KG1 (cell line): ENCODE measurements at regions not wholly inside any gene's neighbourhood (a gene's known extent, or its start where the extent isn't known, plus 50 kb on each side); places are given as distances from the start of the nearest gene placed in this dataset.

Experiments used
- DNase-seq: peaks from one replicate; lab custom pipeline; 2025; lab: John Stamatoyannopoulos, UW

DNA sequence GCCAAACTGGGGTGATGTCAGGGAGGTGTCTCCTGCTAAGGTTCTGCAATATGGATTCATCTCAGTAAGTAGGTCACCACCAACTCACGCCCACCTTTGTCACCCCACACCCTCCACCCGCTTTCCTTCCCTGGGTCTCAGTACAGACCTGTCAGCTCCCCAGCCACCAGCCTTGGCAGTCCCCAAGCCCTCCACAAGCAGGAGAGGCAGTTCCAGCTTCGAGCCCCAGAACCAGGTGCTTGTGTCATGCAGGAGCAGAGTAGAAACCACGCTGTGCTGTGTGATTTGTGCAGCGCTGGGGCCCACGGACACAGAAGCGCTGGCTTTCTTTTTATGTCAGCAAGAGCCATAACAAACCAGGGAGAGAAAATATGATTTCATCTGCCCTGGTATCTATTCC, 89.0 kb upstream of the CDH4 start:
- no peak for DNase-seq

DNA sequence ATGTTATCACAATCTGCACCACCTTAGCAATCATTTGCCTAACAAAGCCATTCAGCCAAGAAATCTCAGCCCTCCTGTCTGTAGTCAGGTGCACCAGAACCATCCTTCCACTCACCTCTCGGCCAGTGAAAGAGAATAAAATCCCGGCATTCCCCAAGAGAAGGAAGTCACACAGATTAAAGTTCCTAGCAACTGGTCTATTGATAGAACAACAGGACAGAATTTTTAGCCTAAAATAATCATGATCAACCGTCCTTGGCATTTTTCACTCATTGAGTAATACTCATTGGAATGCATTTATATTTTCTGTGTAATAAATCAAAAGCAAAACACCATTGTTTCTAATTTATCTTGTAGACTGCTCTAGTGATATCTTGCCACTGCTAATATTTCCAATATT, 85.7 kb upstream of the CDH4 start:
- no peak for DNase-seq

DNA sequence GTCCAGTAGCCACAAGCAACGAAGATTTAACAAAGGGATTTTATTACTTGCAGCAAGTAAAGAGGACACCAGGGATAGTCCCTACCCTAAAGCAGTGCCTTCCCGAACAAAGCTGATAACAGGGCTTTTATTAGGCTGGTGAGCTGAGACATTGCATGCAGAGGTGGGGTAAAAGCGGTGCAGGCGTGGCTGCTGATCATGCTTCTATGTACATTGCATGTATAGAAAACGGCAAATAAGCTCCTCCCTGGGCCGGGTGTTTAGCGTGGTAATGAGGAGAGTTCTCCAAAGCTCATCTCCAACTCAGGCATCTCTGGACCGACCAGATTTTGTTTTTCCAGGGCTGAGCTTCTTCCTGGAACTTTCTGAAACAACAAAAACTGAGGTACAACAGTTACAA, 83.5 kb upstream of the CDH4 start:
- no peak for DNase-seq

DNA sequence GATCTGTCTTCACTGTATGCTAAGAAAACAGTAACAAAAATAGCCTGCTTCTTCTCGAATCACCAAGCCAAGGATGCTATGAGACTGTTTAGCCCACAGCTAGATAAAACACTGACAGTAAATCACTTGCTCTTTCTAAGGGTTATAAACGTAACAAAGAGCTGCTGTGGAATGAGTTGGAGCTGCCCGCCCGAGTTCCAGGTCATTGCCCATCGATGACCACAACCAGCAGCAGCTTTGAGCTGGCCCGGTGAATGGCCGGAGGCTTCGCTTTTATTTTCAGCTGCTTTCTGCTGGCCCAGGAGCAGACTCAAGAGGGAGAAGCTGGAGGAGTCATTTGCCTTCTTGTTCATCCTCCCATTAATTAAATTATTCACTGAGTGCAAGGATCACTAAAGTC, 82.2 kb upstream of the CDH4 start:
- DNase-seq: no peak

DNA sequence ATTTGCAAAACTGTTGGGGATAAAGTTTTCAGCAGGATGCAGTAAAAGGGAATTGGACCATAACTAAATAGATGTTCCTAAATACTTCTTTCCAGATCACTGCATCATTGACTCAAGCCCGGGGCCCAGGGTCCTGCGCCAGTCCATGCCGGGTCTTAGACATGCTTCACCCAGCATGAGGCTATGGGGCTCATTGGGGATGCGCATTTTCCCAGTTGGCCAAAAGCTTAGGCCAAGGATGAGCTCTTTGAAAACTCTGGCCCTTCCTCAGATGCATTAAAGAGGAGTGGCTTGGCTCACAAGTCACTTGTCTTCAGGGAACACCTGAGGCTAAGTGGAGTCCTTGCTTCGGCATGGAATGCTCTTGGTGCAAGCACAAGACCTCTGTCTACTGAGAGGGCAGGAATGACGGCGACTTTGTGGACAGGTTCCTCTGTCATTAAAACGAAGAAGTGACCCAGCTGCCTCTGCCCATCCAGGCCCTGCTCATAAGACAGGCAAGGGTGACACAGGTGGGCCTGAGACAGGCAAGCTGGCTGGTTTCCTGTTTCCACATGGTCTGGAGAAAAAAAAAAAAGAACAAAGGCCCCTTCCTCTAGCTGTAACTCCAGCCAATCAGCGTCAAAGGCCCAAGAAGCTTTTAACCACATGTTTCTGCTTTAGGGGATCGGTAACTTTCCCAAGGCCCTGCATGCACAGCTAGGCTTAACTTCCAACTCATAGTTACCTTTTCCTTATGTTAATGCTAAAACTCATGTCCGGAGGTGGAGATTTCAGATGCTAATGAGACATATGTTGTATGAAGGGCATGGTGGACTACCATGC, 81.4 kb upstream of the CDH4 start:
- DNase-seq: no peak

DNA sequence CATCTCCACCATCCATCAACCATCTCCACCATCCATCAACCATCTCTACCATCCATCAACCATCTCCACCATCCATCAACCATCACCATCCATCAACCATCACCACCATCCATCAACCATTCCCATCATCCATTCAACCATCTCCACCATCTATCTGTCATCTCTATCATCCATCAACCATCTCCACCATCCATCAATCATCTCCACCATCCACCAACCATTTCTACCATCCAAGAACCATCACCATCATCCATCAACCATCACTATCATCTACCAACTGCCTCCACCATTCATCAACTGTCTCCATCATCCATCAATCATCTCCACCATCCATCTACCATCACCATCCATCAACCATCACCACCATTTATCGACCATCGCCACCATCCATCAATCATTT, 78.8 kb upstream of the CDH4 start:
- DNase-seq: no peak

DNA sequence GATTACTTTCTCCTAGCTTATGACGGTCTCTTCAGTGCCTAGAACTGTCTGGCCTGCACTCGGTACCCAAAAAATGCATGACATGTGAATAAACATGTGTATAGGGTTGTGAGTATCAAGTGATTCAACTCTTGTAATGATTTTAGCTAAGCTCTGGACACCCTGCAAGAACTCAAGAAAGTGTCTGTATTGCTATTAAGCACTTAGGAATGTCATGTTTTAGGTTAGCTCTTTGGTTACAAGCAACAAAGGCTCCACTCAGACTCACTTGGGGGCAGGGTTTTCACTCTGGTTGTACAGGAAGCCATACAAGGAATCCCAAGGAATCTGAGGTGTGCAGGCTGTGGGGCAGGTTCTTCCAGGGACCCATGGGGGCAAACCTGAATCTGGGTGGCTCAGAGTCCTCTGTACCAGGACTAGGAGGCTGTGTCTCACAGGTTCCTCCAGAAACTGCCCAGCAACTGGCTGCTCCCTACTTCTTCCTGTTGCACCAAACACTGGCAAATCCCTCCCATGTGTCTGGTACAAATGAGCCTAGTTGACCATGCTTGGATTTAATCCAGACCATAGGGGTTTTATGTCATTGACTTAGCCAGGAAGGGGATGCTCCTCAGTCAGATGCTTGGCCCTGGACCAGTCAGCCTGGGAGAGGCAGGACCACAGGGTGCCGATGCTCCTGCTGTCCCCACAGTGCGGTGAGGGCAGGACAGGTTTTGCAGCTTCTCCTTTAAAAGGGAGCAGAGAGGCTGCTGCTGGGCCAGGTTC, 77.9 kb upstream of the CDH4 start:
- DNase-seq: no peak

DNA sequence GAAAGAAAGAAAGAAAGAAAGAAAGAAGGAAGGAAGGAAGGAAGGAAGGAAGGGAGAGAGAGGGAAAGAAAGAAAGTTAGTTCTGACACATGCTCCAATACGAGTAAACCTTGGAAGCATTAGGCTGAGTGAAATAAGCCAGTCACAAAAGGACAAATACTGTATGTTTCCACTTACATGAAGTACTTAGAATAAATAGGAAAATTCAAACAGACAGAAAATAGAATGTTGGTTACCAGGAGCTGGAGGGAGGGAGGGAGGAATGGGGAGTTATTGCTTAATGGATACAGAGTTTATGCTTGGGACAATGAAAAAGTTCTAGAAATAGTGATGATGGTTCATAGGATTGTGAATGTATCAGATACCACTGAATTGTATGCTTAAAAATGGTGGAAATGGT, 75.2 kb upstream of the CDH4 start:
- no peak for DNase-seq

DNA sequence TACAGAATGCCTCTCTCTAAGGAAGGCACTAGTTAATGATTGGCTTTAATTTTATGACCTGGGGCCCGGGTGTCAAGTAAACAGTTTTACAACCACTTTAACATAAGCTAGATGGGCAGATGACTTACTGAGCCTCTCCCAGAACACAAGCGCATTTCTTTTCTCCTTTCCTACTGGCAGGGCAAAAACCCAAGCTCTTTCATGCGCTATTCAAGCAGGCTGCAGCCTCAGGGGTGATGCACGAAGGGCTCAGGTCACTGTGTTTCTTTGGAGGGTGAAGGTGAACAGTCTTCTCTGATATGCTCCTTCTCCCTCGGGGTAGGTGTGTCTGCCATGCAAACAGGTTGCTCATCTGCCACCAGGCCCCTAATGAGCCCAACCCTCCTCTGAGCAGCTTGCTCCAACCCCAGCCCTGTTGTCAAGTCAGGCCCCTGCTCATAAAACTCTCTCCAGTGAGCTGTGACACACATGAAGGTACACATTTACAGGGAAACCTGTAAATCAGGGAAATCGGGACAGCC, 73.5 kb upstream of the CDH4 start:
- no peak for DNase-seq

DNA sequence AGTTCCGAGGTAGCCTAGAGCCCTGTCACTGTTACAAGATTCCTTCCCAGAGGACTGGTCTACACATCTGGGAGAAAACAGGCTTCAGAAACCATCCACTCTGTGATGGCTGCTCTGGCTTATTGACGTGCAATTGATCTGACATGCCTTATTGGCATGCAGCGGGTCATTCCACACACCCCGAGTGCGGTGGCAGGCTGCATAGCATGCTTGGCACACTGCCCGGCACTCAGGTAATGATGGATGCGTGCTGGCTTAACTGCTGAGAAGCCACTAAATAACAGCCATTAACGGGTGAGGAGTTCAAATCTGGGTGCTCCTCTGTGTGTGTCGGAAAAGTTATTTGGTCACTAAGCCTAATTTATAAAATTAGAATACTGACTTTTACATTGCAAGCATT, 67.9 kb upstream of the CDH4 start:
- DNase-seq: no peak

DNA sequence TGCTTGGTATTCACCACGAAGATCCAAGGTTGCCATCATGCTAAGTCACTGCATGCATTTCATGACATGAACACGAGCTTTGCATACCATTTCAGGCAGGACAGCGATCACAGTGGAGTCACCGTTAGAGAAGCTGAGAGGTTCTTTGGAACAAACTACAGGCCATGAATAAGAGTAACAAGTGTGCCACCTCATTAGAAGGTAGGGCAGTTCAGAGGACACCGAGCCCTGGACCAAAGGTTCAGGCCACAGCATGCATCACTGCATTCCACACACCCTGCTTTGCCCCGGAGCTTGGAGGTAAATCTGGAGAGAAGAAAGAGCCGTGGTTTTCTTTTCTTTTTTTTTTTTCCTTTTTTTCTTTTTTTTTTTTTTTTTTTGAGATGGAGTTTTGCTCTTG, 66.9 kb upstream of the CDH4 start:
- no peak for DNase-seq

DNA sequence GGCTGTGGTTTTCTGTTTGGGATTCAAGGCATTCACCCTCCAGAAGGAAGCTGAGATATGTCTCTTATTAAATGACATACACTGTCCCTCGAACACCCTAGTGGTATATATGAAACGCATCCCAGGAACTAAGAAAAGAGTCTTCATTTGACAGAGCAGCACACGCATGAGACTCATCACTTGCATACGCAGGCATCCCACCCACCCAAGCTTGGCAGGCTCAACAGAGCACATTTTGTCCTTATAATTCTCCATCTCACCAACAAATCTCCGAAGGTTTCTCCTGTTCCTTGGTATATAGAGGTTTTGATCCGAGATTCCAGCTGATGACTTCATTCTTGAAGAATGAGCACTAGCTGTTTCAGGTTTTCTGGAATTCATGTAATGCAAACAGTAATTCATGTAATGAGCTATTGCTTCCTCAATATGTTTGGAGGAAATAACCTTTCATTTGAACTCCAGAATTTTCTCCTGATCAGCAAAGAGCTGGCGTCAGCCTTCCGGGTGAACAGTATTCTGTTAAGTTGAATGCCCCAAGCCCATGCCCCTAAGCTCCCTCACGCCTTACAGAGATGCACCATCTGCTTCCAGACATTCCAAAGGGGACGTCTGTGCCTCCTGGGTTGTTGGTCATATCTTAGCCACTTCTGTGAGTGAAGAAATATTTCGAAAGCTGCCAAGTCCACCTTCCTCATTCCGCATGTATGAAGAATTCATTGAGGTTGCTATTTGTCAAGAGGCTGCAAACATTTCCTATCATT, 66.0 kb upstream of the CDH4 start:
- no peak for DNase-seq

DNA sequence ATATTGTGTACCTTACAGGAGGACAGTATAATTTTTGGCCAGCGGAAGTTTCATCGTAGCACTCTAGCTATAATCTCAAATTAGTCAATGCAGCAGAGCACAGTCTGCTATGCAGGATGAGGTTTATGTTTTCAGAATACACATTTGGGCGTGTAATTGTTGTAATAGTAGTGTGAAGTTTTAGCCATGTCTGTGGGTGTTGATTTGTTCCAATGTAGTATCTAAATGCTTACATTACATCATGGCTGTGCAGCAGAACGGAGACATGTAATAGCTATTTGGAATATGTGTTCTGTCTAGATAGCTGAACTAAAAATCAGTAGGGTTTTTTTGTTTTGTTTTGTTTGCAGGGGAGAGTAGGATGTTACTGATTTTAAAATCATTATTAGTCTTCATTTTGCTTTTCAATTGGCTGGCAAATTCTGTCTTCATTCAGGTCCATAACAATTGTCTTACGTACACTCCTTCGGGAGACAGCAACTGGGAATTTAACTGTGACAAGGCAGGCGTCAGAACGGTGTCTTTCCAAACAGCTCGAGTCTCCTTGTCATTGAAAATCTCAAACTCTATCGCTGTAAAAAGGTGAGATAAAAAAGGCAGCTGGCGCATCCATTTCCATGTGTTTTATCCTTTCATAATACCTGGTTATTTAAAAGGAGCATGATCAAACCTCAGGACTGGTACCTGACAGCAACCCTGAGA, 65.1 kb upstream of the CDH4 start:
- no peak for DNase-seq

DNA sequence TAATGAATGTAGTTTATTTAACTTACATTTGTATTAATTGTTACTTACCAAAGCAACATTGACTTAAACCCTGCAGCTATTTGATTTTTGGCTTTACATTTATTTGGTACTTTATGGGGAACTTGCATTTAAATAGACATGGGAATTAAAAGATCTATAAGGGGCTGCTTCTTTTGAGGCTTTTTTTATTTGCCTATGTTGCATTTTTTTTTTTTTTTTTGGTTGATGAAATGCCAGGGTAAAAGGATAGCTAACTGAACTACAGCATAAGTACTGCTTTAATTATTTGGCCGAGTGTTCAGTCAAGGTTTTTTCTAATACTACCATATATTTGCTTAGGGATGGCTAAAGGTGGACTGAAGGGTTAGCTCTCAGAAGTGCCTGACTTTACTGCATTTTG, 62.5 kb upstream of the CDH4 start:
- no peak for DNase-seq

DNA sequence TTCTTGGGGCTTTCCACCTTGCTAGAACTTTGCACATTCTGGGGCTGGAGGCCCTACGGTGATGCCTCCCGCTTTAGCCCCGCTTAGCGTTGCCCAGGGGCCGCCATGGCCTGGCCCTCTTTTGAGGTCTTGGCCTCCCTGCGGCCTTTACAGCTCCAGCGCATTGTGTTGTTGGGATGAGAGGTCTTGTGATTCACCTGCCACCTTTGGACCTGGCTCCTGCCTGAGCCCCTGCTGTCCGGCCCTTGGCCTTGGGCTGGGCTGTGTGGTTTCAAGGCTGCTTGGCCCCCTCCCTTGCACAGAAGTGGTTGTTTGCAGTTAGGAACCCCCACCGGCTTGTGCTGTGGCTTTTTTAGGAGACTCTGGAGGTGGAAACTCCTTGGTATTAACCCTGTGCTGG, 61.0 kb upstream of the CDH4 start:
- no peak for DNase-seq

DNA sequence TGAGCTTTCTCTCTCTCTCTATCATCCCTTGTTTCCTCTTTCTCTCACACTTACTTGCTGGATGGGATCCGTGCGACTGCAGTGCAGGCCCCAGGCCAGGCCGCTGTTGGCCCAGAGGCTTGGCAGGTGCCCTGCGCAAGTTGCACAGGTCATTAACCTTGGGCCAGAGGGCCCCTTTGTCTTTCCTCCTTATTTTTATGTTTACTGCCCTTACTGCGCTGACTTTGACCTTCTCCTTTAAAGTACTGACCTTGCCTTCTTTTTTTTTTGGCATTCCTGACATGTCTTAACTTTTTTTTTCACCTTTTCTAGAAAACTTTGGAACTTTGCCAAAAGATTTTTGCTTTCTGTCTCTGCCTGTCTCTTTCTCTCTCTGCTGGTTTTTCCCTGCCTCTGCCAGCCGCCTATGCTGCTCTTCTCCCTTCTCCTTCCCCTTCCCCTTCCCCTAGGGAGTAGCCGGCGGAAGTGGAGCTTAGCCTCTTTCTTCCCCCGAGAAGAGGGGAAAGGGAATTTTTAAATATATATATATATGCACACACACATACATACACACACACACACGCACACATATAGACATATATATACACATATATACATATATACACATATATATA, 59.6 kb upstream of the CDH4 start:
- no peak for DNase-seq

DNA sequence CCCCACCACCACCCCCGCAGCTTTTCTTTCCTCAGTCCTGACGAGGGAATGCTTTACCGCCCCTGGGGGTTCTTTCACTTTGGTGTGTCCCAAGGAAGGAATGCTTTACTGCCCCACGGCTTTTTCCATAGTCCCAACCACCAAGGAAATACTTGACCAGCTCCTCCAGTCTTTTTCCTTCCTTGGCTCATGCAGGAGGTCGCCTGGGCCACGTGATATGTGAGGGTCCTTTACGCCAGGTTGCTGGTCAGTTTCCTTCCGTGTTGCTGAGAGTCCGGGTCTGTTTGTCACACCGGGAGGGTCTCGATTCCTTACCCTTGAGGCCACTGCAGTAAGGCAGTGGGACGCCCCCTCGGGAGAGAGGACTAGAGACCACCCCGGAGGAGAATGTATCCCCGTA, 58.9 kb upstream of the CDH4 start:
- no peak for DNase-seq
